HCT116 (cell line): ENCODE measurements at regions not wholly inside any gene's neighbourhood (a gene's known extent, or its start where the extent isn't known, plus 50 kb on each side); places are given as distances from the start of the nearest gene placed in this dataset.

Experiments used
- RAD21 ChIP-seq: IDR thresholded peaks from 2 replicates; pipeline ENCODE4 v1.6.1; 2012; ENCODE audit warnings: low read depth, mild to moderate bottlenecking
- SIN3A ChIP-seq: IDR thresholded peaks from 2 replicates; pipeline ENCODE4 v1.6.1; 2012; ENCODE audit warnings: low read depth
- SRF ChIP-seq: IDR thresholded peaks from 2 replicates; pipeline ENCODE4 v1.6.1; 2012; ENCODE audit warnings: low read depth
- TF ChIP-seq, protein P1 (sequence below), 3 experiments: fragments of 200-600 bp in 1 of 3; sonication (generic) in 1 of 3; IDR thresholded peaks in 2 of 3; conservative IDR thresholded peaks in 1 of 3; 2 replicates each; pipeline ENCODE4 v1.5.1; 2012 to 2017; ENCODE audit warnings: low read depth in 2 of 3, low read length in 2 of 3, antibody characterized with exemption in 1 of 3, borderline replicate concordance in 1 of 3, control low read depth in 1 of 3, mild to moderate bottlenecking in 1 of 3, mixed read lengths in 1 of 3, mixed run types in 1 of 3, moderate library complexity in 1 of 3; ENCODE audit not compliant: insufficient read depth in 1 of 3

DNA sequence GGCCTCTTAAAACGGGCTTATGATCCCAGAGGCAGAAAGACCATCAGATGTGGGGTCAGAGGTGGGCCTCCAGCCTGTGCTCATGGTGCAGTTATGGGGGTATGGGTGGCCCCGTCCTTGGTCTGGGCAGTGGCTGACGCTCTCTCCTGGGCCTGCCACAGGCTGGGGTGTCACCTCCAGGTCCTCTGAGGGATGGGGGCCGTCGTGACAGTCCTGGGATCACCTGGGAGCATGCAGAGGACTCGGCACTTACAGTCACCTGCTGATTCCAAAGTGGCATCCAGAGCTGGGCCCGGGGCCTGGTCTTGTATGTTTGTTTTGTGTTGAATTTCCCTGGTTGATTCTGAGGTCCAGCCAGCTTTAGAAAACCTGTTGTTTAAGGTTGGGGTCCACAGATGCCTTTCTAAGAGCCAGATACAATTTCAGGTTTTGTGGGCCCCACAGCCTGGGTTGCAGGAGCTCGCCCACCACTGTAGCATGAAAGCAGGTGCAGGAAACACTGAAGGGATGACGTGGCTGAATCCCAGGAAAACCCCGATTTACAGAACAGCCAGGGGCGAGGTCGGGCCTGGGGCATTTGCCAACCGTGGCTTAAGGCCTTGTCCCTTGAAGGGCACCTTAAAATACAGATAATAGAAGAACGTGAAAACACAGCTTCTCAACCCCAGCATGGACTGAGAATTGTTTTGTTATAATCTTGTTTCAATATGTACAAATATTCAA lies 170.7 kb upstream of the PPP2R2D start:
- TF ChIP-seq SIN3A (no peak), RAD21 (no peak), SRF (no peak)
- TF ChIP-seq, protein P1, sequence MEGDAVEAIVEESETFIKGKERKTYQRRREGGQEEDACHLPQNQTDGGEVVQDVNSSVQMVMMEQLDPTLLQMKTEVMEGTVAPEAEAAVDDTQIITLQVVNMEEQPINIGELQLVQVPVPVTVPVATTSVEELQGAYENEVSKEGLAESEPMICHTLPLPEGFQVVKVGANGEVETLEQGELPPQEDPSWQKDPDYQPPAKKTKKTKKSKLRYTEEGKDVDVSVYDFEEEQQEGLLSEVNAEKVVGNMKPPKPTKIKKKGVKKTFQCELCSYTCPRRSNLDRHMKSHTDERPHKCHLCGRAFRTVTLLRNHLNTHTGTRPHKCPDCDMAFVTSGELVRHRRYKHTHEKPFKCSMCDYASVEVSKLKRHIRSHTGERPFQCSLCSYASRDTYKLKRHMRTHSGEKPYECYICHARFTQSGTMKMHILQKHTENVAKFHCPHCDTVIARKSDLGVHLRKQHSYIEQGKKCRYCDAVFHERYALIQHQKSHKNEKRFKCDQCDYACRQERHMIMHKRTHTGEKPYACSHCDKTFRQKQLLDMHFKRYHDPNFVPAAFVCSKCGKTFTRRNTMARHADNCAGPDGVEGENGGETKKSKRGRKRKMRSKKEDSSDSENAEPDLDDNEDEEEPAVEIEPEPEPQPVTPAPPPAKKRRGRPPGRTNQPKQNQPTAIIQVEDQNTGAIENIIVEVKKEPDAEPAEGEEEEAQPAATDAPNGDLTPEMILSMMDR (IDR thresholded peaks at IDR 0.05 in 2 of 3, conservative IDR thresholded peaks at IDR 0.05 in 1 of 3; ENCODE audit: borderline replicate concordance in 1 of 3, insufficient read depth in 1 of 3, low read depth in 2 of 3, low read length in 2 of 3) = no peak
